Caco-2 (cell line): ENCODE measurements at regions not wholly inside any gene's neighbourhood (a gene's known extent, or its start where the extent isn't known, plus 50 kb on each side); places are given as distances from the start of the nearest gene placed in this dataset.

Experiments used
- BruUV-seq: library from RNA; stranded (reverse); fragments of 400-500 nt; replicated peaks from 2 replicates; lab custom pipeline; 2021; lab: Mats Ljungman, UMichigan
- CTCF ChIA-PET: fragments of 300-600 bp; sonication (Branson Sonifier 250); formaldehyde crosslinking; loops from one replicate; lab custom pipeline; 2022; ENCODE audit warnings: antibody characterized with exemption; lab: Charles Lee
- POLR2A ChIA-PET: fragments of 300-600 bp; sonication (Branson Sonifier 250); formaldehyde crosslinking; loops from one replicate; lab custom pipeline; 2022; ENCODE audit warnings: antibody characterized with exemption; lab: Charles Lee
- DNase-seq, 2 experiments: peaks; one replicate each; pipeline versions ENCODE4 v3.0.0 to v3.0.0-alpha.2; 2020 to 2022
- H3K27me3 ChIP-seq: replicated peaks from 2 replicates; pipeline ENCODE4 v1.6.0; 2011; ENCODE audit warnings: low read length; ENCODE audit not compliant: control insufficient read depth, insufficient read depth
- H3K36me3 ChIP-seq: 2 replicates; pipeline ENCODE4 v1.5.1; 2011; ENCODE audit warnings: low read length; ENCODE audit not compliant: control insufficient read depth, insufficient read depth
- H3K4me1 ChIP-seq: fragments of 250-450 bp; sonication (Bioruptor Pico); 2 replicates; pipeline ENCODE4 v1.5.1; 2020; ENCODE audit warnings: mild to moderate bottlenecking
- H3K4me3 ChIP-seq: 2 replicates; pipeline ENCODE4 v1.5.1; 2011; ENCODE audit warnings: low read depth, mild to moderate bottlenecking, control low read depth, low read length
- H3K9me3 ChIP-seq: fragments of 250-450 bp; sonication (Bioruptor Pico); 2 replicates; pipeline ENCODE4 v1.5.1; 2020; ENCODE audit warnings: mild to moderate bottlenecking, moderate library complexity
- H3K27ac Mint-ChIP-seq: one replicate; pipeline ENCODE4 v1.8.0; 2022; ENCODE audit warnings: mixed read lengths; ENCODE audit not compliant: unreplicated experiment
- H3K27me3 Mint-ChIP-seq: one replicate; pipeline ENCODE4 v1.8.0; 2022; ENCODE audit warnings: mixed read lengths; ENCODE audit not compliant: insufficient read depth, unreplicated experiment
- H3K36me3 Mint-ChIP-seq: one replicate; pipeline ENCODE4 v1.8.0; 2022; ENCODE audit warnings: mild to moderate bottlenecking, mixed read lengths; ENCODE audit not compliant: insufficient read depth, unreplicated experiment
- H3K4me1 Mint-ChIP-seq: one replicate; pipeline ENCODE4 v1.8.0; 2022; ENCODE audit warnings: low read depth, mixed read lengths; ENCODE audit not compliant: unreplicated experiment
- H3K4me3 Mint-ChIP-seq: one replicate; pipeline ENCODE4 v1.8.0; 2022; ENCODE audit warnings: mild to moderate bottlenecking, moderate library complexity, mixed read lengths; ENCODE audit not compliant: unreplicated experiment
- H3K9me3 Mint-ChIP-seq: one replicate; pipeline ENCODE4 v1.8.0; 2022; ENCODE audit warnings: mixed read lengths; ENCODE audit not compliant: unreplicated experiment
- intact Hi-C: fragments of 100-400 bp; cut with micrococcal nuclease; formaldehyde crosslinking; loops from one replicate; pipeline ENCODE4 v1.10.0; 2022; ENCODE audit not compliant: unreplicated experiment
- TF ChIP-seq, protein P1 (sequence below), 2 experiments: fragments of 200-600 bp in 1 of 2; IDR thresholded peaks; 1 replicate in 1 of 2; 2 replicates in 1 of 2; pipeline versions ENCODE4 v1.5.1 to v1.8.0; 2011 to 2022; ENCODE audit warnings: antibody characterized with exemption in 1 of 2, control low read depth in 1 of 2, inconsistent platforms in 1 of 2, low read depth in 1 of 2, low read length in 1 of 2, mild to moderate bottlenecking in 1 of 2, moderate library complexity in 1 of 2; ENCODE audit not compliant: insufficient read depth in 1 of 2, severe bottlenecking in 1 of 2, unreplicated experiment in 1 of 2

DNA sequence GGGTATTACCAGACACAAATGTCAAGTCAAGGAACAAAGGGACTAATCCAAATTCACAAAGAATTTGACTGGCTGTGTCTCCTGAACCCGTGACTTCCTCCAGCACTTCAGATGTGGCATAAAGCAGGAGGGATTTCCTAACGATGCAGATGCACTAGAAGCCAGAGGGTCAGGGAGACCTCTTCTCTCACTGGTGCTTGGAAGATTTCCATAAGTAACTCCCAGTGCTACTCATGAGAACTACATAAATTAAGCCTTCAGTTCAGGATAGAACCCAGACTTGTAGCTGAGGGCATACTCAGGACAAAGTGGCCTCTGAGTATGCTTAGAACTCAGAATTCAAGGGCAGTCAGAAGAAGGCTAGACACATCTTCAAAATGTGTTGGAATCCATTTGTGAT is 83.6 kb upstream of the NRIP1 start:
- CTCF ChIA-PET: no interaction called here
- TF ChIP-seq, protein P1, sequence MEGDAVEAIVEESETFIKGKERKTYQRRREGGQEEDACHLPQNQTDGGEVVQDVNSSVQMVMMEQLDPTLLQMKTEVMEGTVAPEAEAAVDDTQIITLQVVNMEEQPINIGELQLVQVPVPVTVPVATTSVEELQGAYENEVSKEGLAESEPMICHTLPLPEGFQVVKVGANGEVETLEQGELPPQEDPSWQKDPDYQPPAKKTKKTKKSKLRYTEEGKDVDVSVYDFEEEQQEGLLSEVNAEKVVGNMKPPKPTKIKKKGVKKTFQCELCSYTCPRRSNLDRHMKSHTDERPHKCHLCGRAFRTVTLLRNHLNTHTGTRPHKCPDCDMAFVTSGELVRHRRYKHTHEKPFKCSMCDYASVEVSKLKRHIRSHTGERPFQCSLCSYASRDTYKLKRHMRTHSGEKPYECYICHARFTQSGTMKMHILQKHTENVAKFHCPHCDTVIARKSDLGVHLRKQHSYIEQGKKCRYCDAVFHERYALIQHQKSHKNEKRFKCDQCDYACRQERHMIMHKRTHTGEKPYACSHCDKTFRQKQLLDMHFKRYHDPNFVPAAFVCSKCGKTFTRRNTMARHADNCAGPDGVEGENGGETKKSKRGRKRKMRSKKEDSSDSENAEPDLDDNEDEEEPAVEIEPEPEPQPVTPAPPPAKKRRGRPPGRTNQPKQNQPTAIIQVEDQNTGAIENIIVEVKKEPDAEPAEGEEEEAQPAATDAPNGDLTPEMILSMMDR (IDR thresholded peaks at IDR 0.05; ENCODE audit: insufficient read depth in 1 of 2, low read depth in 1 of 2, low read length in 1 of 2, severe bottlenecking in 1 of 2, unreplicated experiment in 1 of 2): no peak
- Histone ChIP-seq H3K36me3 (no peaks in the 10 kb centered on the region), H3K4me1 (peaks cover 23% of the 10 kb centered on the region), H3K4me3 (no peak overlapping the region), H3K27me3 (no peaks in the 10 kb centered on the region), H3K9me3 (0 out of 2 replicates have a peak, but pooled peaks cover 3% of the 10 kb centered on the region)
- no peak overlapping the region for H3K27ac Mint-ChIP-seq
- intact Hi-C loops: no loop called here
- H3K9me3 Mint-ChIP-seq: peaks cover 10% of the 10 kb centered on the region
- POLR2A ChIA-PET: no interaction called here
- peaks cover 4% of the 10 kb centered on the region for H3K4me1 Mint-ChIP-seq
- H3K4me3 Mint-ChIP-seq: no peak overlapping the region
- no TSS peak for BruUV-seq
- DNase-seq: no peak
- H3K36me3 Mint-ChIP-seq: no peaks in the 10 kb centered on the region
- H3K27me3 Mint-ChIP-seq: no peaks in the 10 kb centered on the region

DNA sequence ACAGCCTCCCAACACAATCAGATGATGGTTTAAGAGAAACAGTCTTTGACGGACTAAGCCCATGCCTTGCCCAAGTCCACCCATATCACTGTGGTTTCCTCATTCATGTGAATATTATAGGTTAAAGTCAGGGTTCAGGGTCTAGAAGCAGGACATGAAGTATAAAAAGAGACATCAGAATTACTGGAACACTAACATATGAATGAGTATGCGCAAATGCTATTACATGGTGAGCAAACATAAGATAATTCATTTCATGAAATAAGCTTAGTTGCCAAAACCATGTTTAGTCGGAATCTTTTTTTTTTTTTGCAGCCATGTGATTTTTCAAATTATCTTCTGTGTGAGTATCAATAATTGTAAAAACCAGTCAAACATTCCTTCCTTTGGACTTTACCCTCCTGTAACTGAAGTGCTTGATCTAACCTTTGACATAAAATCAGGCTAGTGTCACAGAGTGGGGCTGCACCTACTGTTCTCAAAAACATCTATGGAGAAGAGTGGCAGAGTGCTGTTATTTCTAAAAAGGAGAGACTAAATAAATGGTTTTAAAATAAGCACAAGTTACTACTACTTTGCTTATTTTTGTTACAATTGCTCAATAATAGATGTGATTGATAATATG is 84.9 kb upstream of the NRIP1 start:
- H3K36me3 ChIP-seq: no peaks in the 10 kb centered on the region
- H3K4me3 Mint-ChIP-seq: no peak overlapping the region
- no peaks in the 10 kb centered on the region for H3K4me1 Mint-ChIP-seq
- peak in 1 of 2 experiments; percentile 6 for DNase-seq
- H3K9me3 Mint-ChIP-seq: peaks cover 12% of the 10 kb centered on the region
- H3K27me3 Mint-ChIP-seq: no peaks in the 10 kb centered on the region
- no peaks in the 10 kb centered on the region for H3K36me3 Mint-ChIP-seq
- TF ChIP-seq, protein P1 (IDR thresholded peaks at IDR 0.05; ENCODE audit: insufficient read depth in 1 of 2, low read depth in 1 of 2, low read length in 1 of 2, severe bottlenecking in 1 of 2, unreplicated experiment in 1 of 2): no peak
- peaks cover 23% of the 10 kb centered on the region for H3K4me1 ChIP-seq
- intact Hi-C loops: no loop called here
- peak overlapping the region; percentile 6 for H3K27ac Mint-ChIP-seq
- no TSS peak for BruUV-seq
- no peaks in the 10 kb centered on the region for H3K27me3 ChIP-seq
- CTCF ChIA-PET: no interaction called here
- 0 out of 2 replicates have a peak, but pooled peaks cover 3% of the 10 kb centered on the region for H3K9me3 ChIP-seq
- H3K4me3 ChIP-seq: no peak overlapping the region
- POLR2A ChIA-PET: no interaction called here

DNA sequence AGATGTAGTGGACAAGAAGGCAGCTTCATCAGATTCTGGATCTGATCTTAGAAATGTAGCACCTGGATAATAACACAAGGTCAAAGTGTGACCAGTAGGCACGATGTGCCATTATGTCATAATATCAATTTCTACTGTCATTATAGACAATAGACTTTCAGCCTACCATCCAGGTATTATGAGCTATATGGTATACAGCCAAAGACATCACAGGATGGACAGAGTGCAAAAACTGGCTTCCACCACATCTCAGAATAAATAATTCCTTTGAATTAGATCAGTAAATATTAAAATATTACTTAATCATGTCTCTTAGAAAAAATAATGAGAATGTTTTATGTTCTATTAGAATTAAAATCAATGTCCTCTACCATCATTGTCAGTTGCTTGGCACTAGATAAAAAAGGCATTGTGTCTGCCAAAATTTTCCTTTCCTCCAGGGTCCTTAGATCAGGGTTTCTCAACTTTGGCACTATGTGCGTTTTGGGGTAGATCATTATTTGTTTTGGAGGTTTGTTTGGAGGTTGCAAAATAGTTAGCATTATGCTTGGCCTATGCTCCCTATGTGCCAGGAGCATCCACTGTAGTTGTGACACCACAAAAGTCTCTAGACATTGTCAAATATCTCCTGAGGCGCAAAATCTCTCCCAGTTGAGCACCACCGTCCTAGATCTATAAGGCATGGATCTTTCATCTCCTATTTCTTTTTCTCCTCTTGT is 86.7 kb upstream of the NRIP1 start:
- TF ChIP-seq, protein P1 (IDR thresholded peaks at IDR 0.05; ENCODE audit: insufficient read depth in 1 of 2, low read depth in 1 of 2, low read length in 1 of 2, severe bottlenecking in 1 of 2, unreplicated experiment in 1 of 2): no peak
- Mint-ChIP-seq H3K36me3 (no peaks in the 10 kb centered on the region), H3K4me3 (no peak overlapping the region), H3K9me3 (peaks cover 12% of the 10 kb centered on the region), H3K27ac (no peak overlapping the region), H3K4me1 (peaks cover 7% of the 10 kb centered on the region), H3K27me3 (no peaks in the 10 kb centered on the region)
- ChIA-PET POLR2A (no interaction called here), CTCF (interaction anchor here (0.6 kb wide), 1 partner anchor 11 kb away, joined by 3 read pairs; no protein-coding TSS in a partner anchor)
- Histone ChIP-seq H3K4me1 (peaks cover 30% of the 10 kb centered on the region), H3K9me3 (no peaks in the 10 kb centered on the region), H3K4me3 (no peak overlapping the region), H3K36me3 (no peaks in the 10 kb centered on the region), H3K27me3 (no peaks in the 10 kb centered on the region)
- no TSS peak for BruUV-seq
- no peak for DNase-seq
- intact Hi-C loops: no loop called here
